Prostate gland (tissue), 2 donors: ENCODE measurements at regions not wholly inside any gene's neighbourhood (a gene's known extent, or its start where the extent isn't known, plus 50 kb on each side); places are given as distances from the start of the nearest gene placed in this dataset.

Source experiments
- CTCF ChIP-seq, 4 experiments: fragments of 200-600 bp in 2 of 4; fragments of 450-650 bp in 2 of 4; sonication (generic) in 2 of 4; IDR thresholded peaks; 1 replicate in 3 of 4; 2 replicates in 1 of 4; pipeline ENCODE4 v1.5.1; 2016 to 2019; ENCODE audit warnings: antibody characterized with exemption in 4 of 4, mild to moderate bottlenecking in 2 of 4, moderate library complexity in 2 of 4
- POLR2A ChIP-seq: fragments of 450-650 bp; IDR thresholded peaks from one replicate; pipeline ENCODE4 v1.6.1; 2016; ENCODE audit warnings: antibody characterized with exemption, mild to moderate bottlenecking

DNA sequence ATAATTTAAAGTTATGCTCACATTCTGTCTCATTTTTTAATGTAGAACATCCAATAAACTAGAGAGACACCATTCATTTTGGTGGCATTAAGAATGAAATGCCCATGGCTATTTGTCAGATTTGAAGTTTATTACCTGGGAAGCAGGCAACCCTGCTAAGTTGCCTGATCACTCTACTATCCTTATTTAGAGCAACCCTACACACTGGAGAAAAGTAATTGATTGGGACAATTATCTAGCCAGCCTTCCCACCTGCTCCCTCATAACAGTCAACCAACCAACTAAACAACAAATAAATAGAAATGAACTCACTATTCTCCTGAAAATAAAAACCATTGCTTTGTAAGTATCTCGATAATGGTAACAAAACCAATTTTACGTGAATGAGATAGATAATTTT lies 1129.0 kb upstream of the TENM4 start:
- no peak for TF ChIP-seq CTCF (IDR thresholded peaks at IDR 0.05)
- no peak for TF ChIP-seq POLR2A
